Esophagus squamous epithelium (tissue), 4 donors: ENCODE measurements at regions not wholly inside any gene's neighbourhood (a gene's known extent, or its start where the extent isn't known, plus 50 kb on each side); places are given as distances from the start of the nearest gene placed in this dataset.
"Not testable (repeated sequence)": the region's sequence is repeated elsewhere in the genome, so short reads cannot be mapped to it uniquely, and the experiment has no call there.

ENCODE experiments used
- CTCF ChIP-seq, 6 experiments: fragments of 450-650 bp in 4 of 6; fragments of 200-600 bp in 2 of 6; sonication (generic) in 2 of 6; IDR thresholded peaks; one replicate each; pipeline ENCODE4 v1.5.1; 2016 to 2019; ENCODE audit warnings: antibody characterized with exemption in 6 of 6, mild to moderate bottlenecking in 4 of 6, moderate library complexity in 4 of 6
- POLR2A ChIP-seq, 4 donors: fragments of 450-650 bp; IDR thresholded peaks; one replicate each; pipeline ENCODE4 v1.6.1; 2017; ENCODE audit warnings: antibody characterized with exemption in 4 of 4, mild to moderate bottlenecking in 4 of 4, moderate library complexity in 3 of 4

DNA sequence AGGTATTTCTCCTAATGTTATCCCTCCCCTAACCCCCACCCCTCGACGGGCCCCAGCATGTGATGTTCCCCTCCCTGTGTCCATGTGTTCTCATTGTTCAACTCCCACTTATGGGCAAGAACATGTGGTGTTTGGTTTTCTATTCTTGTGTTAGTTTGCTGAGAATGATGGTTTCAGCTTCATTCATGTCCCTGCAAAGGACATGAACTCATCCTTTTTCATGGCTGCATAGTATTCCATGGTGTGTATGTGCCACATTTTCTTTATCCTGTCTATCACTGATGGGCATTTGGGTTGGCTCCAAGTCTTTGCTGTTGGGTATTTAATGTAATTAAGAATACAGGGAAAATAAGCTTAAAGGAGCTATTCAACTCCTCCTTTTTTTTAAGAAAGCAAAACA is 1030.4 kb downstream of the PCDH7 start:
- TF ChIP-seq POLR2A, CTCF (IDR thresholded peaks at IDR 0.05): not testable (repeated sequence)
